ENCODE measurements at regions not wholly inside any gene's neighbourhood (a gene's known extent, or its start where the extent isn't known, plus 50 kb on each side); places are given as distances from the start of the nearest gene placed in this dataset.

DNA sequence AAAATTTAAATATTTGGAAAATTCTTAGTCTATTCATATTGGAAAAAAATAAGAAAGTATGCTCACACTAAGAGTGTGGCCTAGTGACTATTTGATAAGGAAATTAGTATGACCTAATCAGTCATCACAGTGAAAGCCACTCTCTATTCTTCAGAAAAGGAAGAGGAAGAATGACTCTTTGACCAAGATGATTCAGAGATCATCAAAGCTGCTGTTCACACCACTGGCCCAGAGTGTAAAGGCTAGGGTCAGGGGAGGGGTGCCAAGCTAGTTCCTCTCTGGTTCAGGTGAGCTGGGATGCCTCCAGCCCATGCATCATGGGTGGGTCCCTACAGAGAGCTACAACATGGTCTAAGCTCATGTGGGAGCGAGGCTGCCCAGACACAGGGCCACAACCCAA lies 396.9 kb upstream of the NDST3 start:
- Mint-ChIP-seq H3K27ac (no peak overlapping the region), H3K27me3 (no peaks in the 10 kb centered on the region), H3K4me1 (ENCODE audit: low read depth) (peaks cover 15% of the 10 kb centered on the region), H3K9me3 (ENCODE audit: low read depth) (no peaks in the 10 kb centered on the region), H3K4me3 (ENCODE audit: low read depth) (no peak overlapping the region), H3K36me3 (ENCODE audit: insufficient read depth) (no peaks in the 10 kb centered on the region)
- DNase-seq (ENCODE audit: low spot score, unreplicated experiment) = no peak
- TF ChIP-seq, protein P1, sequence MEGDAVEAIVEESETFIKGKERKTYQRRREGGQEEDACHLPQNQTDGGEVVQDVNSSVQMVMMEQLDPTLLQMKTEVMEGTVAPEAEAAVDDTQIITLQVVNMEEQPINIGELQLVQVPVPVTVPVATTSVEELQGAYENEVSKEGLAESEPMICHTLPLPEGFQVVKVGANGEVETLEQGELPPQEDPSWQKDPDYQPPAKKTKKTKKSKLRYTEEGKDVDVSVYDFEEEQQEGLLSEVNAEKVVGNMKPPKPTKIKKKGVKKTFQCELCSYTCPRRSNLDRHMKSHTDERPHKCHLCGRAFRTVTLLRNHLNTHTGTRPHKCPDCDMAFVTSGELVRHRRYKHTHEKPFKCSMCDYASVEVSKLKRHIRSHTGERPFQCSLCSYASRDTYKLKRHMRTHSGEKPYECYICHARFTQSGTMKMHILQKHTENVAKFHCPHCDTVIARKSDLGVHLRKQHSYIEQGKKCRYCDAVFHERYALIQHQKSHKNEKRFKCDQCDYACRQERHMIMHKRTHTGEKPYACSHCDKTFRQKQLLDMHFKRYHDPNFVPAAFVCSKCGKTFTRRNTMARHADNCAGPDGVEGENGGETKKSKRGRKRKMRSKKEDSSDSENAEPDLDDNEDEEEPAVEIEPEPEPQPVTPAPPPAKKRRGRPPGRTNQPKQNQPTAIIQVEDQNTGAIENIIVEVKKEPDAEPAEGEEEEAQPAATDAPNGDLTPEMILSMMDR (IDR thresholded peaks at IDR 0.05; ENCODE audit: unreplicated experiment) = no peak

DNA sequence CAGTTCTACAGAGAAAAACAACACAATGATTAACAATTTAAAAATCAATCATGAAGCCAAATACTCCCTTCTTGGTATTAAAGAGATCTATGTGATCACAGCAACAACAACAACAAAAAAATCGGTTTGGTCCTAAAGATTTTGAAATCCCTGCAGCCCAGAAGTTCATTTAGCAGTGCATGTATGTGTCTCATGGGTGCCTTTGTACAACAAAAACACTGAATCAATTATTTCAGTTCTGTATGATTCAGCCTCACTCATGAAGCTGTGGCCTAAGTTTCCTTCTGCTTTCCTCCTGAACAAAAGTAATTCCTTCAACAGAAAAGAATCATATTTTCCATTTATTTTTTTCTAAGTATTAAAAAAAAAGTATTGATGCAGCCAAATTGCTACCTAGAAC lies 393.4 kb upstream of the NDST3 start:
- Mint-ChIP-seq H3K27ac (peak overlapping the region; percentile 2), H3K27me3 (no peaks in the 10 kb centered on the region), H3K36me3 (ENCODE audit: insufficient read depth) (no peaks in the 10 kb centered on the region), H3K9me3 (ENCODE audit: low read depth) (no peaks in the 10 kb centered on the region), H3K4me1 (ENCODE audit: low read depth) (peaks cover 11% of the 10 kb centered on the region), H3K4me3 (ENCODE audit: low read depth) (no peak overlapping the region)
- TF ChIP-seq, protein P1 (IDR thresholded peaks at IDR 0.05; ENCODE audit: unreplicated experiment) = no peak
- no peak for DNase-seq (ENCODE audit: low spot score, unreplicated experiment)

DNA sequence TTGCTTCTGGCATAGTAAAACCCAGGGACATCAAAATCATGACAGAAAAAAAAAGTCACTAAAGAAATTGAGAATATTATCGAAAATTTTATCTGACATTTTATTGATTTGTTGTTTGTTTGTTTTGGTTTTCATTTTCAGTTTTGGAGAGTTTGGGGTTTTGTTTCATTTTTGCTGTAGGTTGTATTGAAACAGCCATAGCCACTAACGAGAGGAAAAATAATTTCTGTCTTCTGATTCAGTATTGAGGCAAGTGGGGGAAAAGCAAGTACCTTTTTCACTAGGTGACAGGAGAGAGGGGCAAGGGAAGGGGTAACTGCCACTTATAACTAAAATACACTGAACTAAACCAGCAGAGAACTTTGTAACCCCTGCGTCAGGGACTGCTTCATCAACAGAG lies 392.8 kb upstream of the NDST3 start:
- no peaks in the 10 kb centered on the region for H3K36me3 Mint-ChIP-seq (ENCODE audit: insufficient read depth)
- TF ChIP-seq, protein P1 (IDR thresholded peaks at IDR 0.05; ENCODE audit: unreplicated experiment) = no peak
- H3K27me3 Mint-ChIP-seq = no peaks in the 10 kb centered on the region
- H3K9me3 Mint-ChIP-seq (ENCODE audit: low read depth) = no peaks in the 10 kb centered on the region
- no peak overlapping the region for H3K27ac Mint-ChIP-seq
- peaks cover 11% of the 10 kb centered on the region for H3K4me1 Mint-ChIP-seq (ENCODE audit: low read depth)
- no peak overlapping the region for H3K4me3 Mint-ChIP-seq (ENCODE audit: low read depth)
- no peak for DNase-seq (ENCODE audit: low spot score, unreplicated experiment)

DNA sequence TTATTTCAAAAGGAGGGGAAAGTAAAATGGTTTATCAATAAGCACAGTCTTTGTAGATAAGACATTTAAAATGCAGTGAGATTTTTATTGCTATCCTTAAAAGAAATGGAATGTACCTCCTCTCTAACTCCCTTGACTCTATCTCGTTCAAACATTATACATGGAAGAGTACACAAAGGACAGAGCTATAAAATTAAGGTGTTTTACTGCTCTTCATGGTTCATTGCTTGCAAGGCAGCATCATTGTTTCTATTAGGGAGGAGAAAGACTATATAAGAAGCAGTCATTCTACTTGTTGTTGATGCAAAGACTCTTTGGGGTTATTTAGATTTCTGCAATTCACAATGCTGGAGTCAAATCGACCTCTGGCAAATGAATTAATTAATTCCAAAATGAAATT lies 380.2 kb upstream of the NDST3 start:
- TF ChIP-seq, protein P1 (IDR thresholded peaks at IDR 0.05; ENCODE audit: unreplicated experiment) = no peak
- H3K36me3 Mint-ChIP-seq (ENCODE audit: insufficient read depth) = no peaks in the 10 kb centered on the region
- DNase-seq (ENCODE audit: low spot score, unreplicated experiment) = no peak
- peaks cover 4% of the 10 kb centered on the region for H3K4me1 Mint-ChIP-seq (ENCODE audit: low read depth)
- H3K4me3 Mint-ChIP-seq (ENCODE audit: low read depth) = no peak overlapping the region
- no peak overlapping the region for H3K27ac Mint-ChIP-seq
- H3K9me3 Mint-ChIP-seq (ENCODE audit: low read depth) = peaks cover 6% of the 10 kb centered on the region
- H3K27me3 Mint-ChIP-seq = no peaks in the 10 kb centered on the region

DNA sequence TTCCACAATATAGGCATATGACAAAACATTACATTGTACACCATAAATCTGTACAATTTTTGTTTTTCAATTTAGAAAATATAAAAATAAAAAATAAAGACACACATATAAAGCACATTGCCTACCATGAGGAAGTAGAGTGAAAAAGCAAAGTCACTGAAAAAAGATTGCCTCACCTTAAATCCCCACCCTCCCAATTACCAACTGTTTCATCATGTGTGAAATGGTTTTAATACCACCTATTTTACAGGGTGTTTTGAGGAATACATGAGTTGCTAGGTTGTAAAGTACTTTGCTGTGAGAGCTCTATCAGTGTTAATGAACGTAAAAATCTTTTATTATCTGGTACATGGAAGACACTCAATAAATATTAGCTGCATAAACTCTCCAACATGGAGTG lies 373.6 kb upstream of the NDST3 start:
- TF ChIP-seq, protein P1 (IDR thresholded peaks at IDR 0.05; ENCODE audit: unreplicated experiment) = no peak

More for the DNA sequence above, 373.6 kb upstream of the NDST3 start:
- H3K36me3 Mint-ChIP-seq (ENCODE audit: insufficient read depth) = no peaks in the 10 kb centered on the region
- no peak overlapping the region for H3K4me3 Mint-ChIP-seq (ENCODE audit: low read depth)
- H3K9me3 Mint-ChIP-seq (ENCODE audit: low read depth) = peaks cover 8% of the 10 kb centered on the region
- DNase-seq (ENCODE audit: low spot score, unreplicated experiment) = no peak
- H3K27ac Mint-ChIP-seq = no peak overlapping the region
- H3K4me1 Mint-ChIP-seq (ENCODE audit: low read depth) = no peaks in the 10 kb centered on the region
- no peaks in the 10 kb centered on the region for H3K27me3 Mint-ChIP-seq
